ENCODE measurements at regions not wholly inside any gene's neighbourhood (a gene's known extent, or its start where the extent isn't known, plus 50 kb on each side); places are given as distances from the start of the nearest gene placed in this dataset.

DNA sequence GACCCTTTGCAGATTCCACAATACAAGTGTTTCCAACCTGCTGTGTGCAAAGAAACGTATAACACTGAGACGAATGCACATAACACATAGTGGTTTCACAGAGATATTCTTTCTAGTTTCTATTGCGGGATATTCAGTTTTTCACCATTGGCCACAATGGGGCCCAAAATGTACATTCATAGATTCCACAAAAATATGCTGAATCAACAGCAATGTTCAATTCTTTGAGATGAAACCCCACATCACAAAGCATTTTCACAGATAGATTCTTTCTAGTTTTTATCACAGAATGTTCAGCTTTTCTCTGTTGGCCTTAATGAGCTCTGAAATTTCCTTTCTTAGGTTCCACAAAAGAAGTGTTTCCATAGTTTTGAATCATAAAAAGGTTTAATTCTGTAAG is 2472.3 kb downstream of the TP53TG3F start:
- TF ChIP-seq, protein P1, sequence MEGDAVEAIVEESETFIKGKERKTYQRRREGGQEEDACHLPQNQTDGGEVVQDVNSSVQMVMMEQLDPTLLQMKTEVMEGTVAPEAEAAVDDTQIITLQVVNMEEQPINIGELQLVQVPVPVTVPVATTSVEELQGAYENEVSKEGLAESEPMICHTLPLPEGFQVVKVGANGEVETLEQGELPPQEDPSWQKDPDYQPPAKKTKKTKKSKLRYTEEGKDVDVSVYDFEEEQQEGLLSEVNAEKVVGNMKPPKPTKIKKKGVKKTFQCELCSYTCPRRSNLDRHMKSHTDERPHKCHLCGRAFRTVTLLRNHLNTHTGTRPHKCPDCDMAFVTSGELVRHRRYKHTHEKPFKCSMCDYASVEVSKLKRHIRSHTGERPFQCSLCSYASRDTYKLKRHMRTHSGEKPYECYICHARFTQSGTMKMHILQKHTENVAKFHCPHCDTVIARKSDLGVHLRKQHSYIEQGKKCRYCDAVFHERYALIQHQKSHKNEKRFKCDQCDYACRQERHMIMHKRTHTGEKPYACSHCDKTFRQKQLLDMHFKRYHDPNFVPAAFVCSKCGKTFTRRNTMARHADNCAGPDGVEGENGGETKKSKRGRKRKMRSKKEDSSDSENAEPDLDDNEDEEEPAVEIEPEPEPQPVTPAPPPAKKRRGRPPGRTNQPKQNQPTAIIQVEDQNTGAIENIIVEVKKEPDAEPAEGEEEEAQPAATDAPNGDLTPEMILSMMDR (IDR thresholded peaks at IDR 0.05; ENCODE audit: low read depth, low read length, poor library complexity, severe bottlenecking): no peak
- TF ChIP-seq EZH2phosphoT487 (IDR thresholded peaks at IDR 0.05; ENCODE audit: borderline replicate concordance, low read length): no peak

Measured in DOHH2 (cell line).